MM.1S (cell line): ENCODE measurements at regions not wholly inside any gene's neighbourhood (a gene's known extent, or its start where the extent isn't known, plus 50 kb on each side); places are given as distances from the start of the nearest gene placed in this dataset.

Source experiments
- EZH2 ChIP-seq: fragments of 300-600 bp; sonication (generic); optimal IDR thresholded peaks from 2 replicates; pipeline ENCODE3; 2017; ENCODE audit warnings: low read depth, mild to moderate bottlenecking, antibody characterized with exemption, low read length, mixed read lengths
- TF ChIP-seq, protein P1 (sequence below): fragments of 300-600 bp; sonication (generic); IDR thresholded peaks from 2 replicates; pipeline ENCODE4 v1.5.1; 2016; ENCODE audit warnings: antibody characterized with exemption, low read length, mixed read lengths

DNA sequence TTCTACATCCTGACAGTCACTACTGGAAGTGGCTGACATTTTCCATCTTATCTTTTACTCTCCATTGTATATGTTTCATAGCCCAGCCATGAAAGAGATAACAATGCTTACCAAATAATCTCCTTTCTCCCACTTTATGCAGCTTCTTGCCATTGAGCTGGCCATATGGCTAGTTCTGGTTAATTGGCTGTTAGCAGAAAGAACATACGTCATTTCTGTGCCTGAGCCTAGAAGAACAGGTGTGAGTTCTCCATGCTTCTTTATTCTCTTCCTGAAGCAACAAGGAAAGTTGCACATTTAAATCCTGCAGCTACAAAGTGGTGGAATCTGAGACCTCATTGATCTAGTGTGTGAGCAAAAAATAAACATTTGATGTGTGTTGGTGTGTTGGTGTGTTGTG lies 82.0 kb upstream of the FSHR start:
- no peak for TF ChIP-seq EZH2
- TF ChIP-seq, protein P1, sequence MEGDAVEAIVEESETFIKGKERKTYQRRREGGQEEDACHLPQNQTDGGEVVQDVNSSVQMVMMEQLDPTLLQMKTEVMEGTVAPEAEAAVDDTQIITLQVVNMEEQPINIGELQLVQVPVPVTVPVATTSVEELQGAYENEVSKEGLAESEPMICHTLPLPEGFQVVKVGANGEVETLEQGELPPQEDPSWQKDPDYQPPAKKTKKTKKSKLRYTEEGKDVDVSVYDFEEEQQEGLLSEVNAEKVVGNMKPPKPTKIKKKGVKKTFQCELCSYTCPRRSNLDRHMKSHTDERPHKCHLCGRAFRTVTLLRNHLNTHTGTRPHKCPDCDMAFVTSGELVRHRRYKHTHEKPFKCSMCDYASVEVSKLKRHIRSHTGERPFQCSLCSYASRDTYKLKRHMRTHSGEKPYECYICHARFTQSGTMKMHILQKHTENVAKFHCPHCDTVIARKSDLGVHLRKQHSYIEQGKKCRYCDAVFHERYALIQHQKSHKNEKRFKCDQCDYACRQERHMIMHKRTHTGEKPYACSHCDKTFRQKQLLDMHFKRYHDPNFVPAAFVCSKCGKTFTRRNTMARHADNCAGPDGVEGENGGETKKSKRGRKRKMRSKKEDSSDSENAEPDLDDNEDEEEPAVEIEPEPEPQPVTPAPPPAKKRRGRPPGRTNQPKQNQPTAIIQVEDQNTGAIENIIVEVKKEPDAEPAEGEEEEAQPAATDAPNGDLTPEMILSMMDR: no peak
